Activated CD4-positive, alpha-beta T cell treated with anti-CD3 and anti-CD28 coated beads for 36 hours (primary cell): ENCODE measurements at regions not wholly inside any gene's neighbourhood (a gene's known extent, or its start where the extent isn't known, plus 50 kb on each side); places are given as distances from the start of the nearest gene placed in this dataset.

Source experiments
- ATAC-seq: fragments of 200-7000 bp; cut with Tn5 transposase; one replicate; pipeline ENCODE4 v1.10.0; 2021; ENCODE audit warnings: mild to moderate bottlenecking, moderate library complexity
- CTCF ChIA-PET: fragments of 350-600 bp; sonication (Branson Sonifier 250); formaldehyde crosslinking; loops from one replicate; lab custom pipeline; 2021; ENCODE audit warnings: antibody characterized with exemption; lab: Charles Lee
- POLR2A ChIA-PET: fragments of 350-600 bp; sonication (Branson Sonifier 250); formaldehyde crosslinking; loops from one replicate; lab custom pipeline; 2021; ENCODE audit warnings: antibody characterized with exemption, inconsistent platforms; lab: Charles Lee
- DNase-seq: peaks from one replicate; pipeline ENCODE4 v3.0.0-alpha.2; 2020
- H3K27ac Mint-ChIP-seq: one replicate; pipeline ENCODE4 v1.8.0; 2021; ENCODE audit warnings: mixed read lengths
- H3K27me3 Mint-ChIP-seq: one replicate; pipeline ENCODE4 v1.8.0; 2021; ENCODE audit warnings: mixed read lengths
- H3K36me3 Mint-ChIP-seq: one replicate; pipeline ENCODE4 v1.8.0; 2021; ENCODE audit warnings: low read depth, mixed read lengths
- H3K4me1 Mint-ChIP-seq: one replicate; pipeline ENCODE4 v1.8.0; 2021; ENCODE audit warnings: mixed read lengths
- H3K4me3 Mint-ChIP-seq: one replicate; pipeline ENCODE4 v1.8.0; 2021; ENCODE audit warnings: mild to moderate bottlenecking, moderate library complexity, mixed read lengths
- H3K9me3 Mint-ChIP-seq: one replicate; pipeline ENCODE4 v1.8.0; 2021; ENCODE audit warnings: low read depth, mixed read lengths
- intact Hi-C, 2 experiments: fragments of 100-400 bp; cut with DNase I in 1 of 2; cut with micrococcal nuclease in 1 of 2; formaldehyde crosslinking; loops; one replicate each; pipeline versions ENCODE4 v1.14.2 to v1.15.1; 2022 to 2024; cut with DNase I, micrococcal nuclease

GRCh38 chr3:184511741-184512140, 49.8 kb upstream of the EPHB3 start:
- ATAC-seq, result no peak
- H3K4me1 Mint-ChIP-seq, result peaks cover 9% of the 10 kb centered on the region

More at GRCh38 chr3:184511741-184512140, 49.8 kb upstream of the EPHB3 start:
- Mint-ChIP-seq H3K4me3 (no peak overlapping the region), H3K36me3 (no peaks in the 10 kb centered on the region), H3K27me3 (peaks cover 36% of the 10 kb centered on the region), H3K27ac (no peak overlapping the region), H3K9me3 (no peaks in the 10 kb centered on the region)
- intact Hi-C loops, result no loop called here
- ChIA-PET CTCF (interaction anchor here (0.6 to 5.5 kb wide), 11 partner anchors 8 to 150 kb away, joined by 3 to 53 read pairs (median 4); no protein-coding TSS in a partner anchor), POLR2A (no interaction called here)
- DNase-seq, result no peak
